GM12875 (cell line): ENCODE measurements at regions not wholly inside any gene's neighbourhood (a gene's known extent, or its start where the extent isn't known, plus 50 kb on each side); places are given as distances from the start of the nearest gene placed in this dataset.

Experiments
- H3K4me3 ChIP-seq: one replicate; pipeline ENCODE4 v1.5.1; 2011; ENCODE audit warnings: low read depth, low read length, control low read depth
- CTCF ChIP-seq: IDR thresholded peaks from 2 replicates; pipeline ENCODE4 v1.5.1; 2011; ENCODE audit warnings: low read depth, mild to moderate bottlenecking, control low read depth, inconsistent platforms, low read length, moderate library complexity, borderline replicate concordance; ENCODE audit not compliant: insufficient read depth

DNA sequence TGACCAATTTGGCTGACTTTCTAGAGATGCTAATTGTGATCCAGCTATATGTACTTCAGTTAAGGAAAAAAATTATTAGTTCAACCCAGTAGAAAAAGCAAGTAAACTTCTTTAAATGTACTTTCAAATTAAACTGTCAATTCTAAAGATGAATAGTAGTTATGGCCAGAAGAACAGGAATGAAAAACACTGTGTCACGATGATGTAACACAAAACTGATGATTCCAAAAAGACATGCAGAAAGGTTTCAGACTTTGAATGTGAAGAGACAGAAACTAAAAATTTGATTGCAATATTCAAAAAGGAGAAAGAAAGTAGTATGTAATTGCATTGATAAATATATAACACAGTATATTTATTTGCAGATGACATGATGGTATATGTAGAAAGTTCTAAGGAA lies 127.3 kb upstream of the NR4A3 start:
- no peak for TF ChIP-seq CTCF
- H3K4me3 ChIP-seq, result no peak overlapping the region

- no peak for TF ChIP-seq CTCF
Measured at GRCh38 chr9:99699396-99699795, 122.3 kb upstream of the NR4A3 start.

DNA sequence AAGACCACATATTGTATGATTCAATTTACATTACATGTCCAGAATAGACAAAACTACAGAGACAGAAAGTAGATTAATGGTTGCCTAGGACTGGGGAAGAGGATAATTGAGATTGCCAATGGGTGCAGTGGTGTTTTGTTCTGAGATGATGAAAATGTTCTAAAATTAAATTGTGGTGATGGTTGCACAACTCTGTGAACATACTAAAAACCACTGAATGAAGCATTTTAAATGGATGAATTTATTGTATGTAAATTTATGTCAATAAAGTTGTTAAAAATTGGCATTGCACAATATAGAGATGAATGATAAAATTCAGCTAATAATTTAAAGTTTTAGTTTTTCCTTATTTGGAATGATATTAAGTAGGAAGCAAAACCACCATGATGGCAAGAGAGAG lies 109.5 kb upstream of the NR4A3 start:
- H3K4me3 ChIP-seq, result no peak overlapping the region
- TF ChIP-seq CTCF, result no peak

More at GRCh38 chr9:99699396-99699795, 122.3 kb upstream of the NR4A3 start:
- no peak overlapping the region for H3K4me3 ChIP-seq

DNA sequence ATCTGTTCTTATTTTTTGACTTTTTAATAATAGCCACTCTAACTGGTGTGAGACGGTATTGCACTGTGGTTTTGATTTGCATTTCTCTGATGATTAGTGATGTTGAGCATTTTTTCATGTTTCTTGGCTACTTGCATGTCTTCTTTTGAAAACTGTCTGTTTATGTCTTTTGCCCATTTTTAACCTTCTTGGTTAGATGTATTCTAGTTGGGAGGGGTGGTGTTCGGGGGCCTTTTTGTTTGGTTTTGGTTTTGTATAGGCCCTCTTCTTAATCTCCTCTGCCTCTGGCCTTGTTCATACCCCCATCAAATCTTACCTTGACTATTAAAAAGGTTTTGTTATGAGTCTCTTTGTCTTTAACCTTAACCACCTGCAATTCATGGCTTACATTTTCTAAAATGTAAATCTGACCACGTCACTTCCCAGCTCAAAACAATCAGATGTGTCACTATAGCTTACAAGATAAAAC lies 107.8 kb upstream of the NR4A3 start:
- no peak overlapping the region for H3K4me3 ChIP-seq
- TF ChIP-seq CTCF, result no peak

DNA sequence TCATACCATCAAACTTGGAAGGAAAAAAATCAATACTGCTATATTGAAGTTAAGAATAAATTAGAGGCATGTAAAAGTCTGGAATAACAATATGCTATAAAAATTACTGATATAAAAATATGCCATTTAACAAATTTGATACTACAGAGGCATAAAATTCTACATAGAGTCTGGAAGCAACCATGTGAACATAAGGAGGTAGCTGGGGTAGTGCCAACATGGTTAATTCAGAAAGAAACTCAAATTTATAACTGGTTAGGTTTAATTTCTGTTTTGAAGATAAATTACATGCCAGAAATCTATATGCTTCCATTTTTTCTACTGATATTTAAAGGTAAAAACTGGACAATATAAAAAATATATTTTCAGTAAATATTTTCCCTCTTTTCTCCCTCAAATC lies 103.1 kb upstream of the NR4A3 start:
- no peak for TF ChIP-seq CTCF

DNA sequence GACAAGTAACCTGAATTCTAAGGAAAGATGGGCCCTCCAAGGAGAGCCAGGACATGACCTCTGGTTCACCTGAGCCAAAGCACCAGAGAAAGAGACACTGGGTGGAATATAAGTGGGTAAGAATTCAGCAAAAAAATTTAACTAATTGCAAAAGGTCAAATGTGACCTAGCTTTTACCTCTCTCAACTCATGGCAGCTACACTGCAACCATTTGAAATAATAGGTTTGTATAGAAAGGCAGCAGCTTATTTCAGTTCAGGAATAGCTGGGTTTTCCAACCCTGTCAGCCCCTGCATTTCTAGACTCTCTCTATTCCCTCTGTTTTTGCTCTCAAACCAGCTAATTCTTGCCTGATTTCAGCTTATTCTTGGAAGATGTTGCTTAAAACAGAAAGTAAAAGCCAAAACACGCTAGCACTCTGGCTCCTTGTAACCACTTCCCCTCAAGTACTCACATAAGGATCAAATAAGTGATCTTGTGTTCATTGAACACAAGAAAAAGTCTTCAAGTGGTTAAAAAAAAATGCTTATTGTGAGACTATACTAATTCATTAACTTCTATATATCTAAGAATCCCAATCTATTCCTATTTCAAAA lies 101.1 kb upstream of the NR4A3 start:
- no peak for TF ChIP-seq CTCF
- H3K4me3 ChIP-seq, result peak overlapping the region; percentile 21

More for the DNA sequence above, 103.1 kb upstream of the NR4A3 start:
- no peak overlapping the region for H3K4me3 ChIP-seq

DNA sequence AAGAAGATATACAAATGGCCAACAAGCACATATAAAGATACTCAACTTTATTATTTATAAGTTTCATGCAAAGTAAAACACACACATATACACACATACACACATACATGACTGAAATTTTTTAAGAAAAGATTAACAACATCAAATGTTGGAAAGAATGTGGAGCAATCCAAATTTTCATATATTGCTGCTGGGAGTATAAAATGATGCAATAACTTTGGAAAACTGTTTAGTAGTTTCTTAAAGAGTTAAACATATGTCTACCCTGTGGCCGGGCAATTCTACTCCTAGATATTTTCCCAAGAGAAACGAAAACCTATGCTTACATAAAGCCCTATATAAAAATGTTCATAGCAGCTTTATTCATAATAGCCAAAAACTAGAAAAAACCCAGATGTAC lies 99.8 kb upstream of the NR4A3 start:
- no peak overlapping the region for H3K4me3 ChIP-seq
- TF ChIP-seq CTCF, result no peak
